GM12873 (cell line): ENCODE measurements at regions not wholly inside any gene's neighbourhood (a gene's known extent, or its start where the extent isn't known, plus 50 kb on each side); places are given as distances from the start of the nearest gene placed in this dataset.

Experiments used
- CTCF ChIP-seq: IDR thresholded peaks from 2 replicates; pipeline ENCODE4 v1.5.1; 2012; ENCODE audit warnings: low read depth, mild to moderate bottlenecking, moderate library complexity, low read length, control low read depth; ENCODE audit not compliant: insufficient read depth; ENCODE audit errors: missing control alignments

- TF ChIP-seq CTCF: no peak
These were observed 51.4 kb upstream of the RFC3 start for GRCh38 chr13:33766329-33767123.

GRCh38 chr13:33767140-33767539, 50.8 kb upstream of the RFC3 start:
- TF ChIP-seq CTCF: no peak
